Vagina (tissue), 2 donors: ENCODE measurements at regions not wholly inside any gene's neighbourhood (a gene's known extent, or its start where the extent isn't known, plus 50 kb on each side); places are given as distances from the start of the nearest gene placed in this dataset.

Experiments
- DNase-seq, 2 donors: peaks; one replicate each; pipeline ENCODE4 v3.0.0-alpha.2; 2017; ENCODE audit errors: extremely low spot score in 2 of 2
- H3K27ac ChIP-seq: fragments of 200-600 bp; sonication (generic); one replicate; pipeline ENCODE4 v1.5.1; 2019
- H3K27me3 ChIP-seq: fragments of 200-600 bp; sonication (generic); one replicate; pipeline ENCODE4 v1.5.1; 2019
- H3K36me3 ChIP-seq, 2 donors: fragments of 200-600 bp; sonication (generic); one replicate each; pipeline ENCODE4 v1.5.1; 2017 to 2019
- H3K4me1 ChIP-seq: fragments of 200-600 bp; sonication (generic); one replicate; pipeline ENCODE4 v1.5.1; 2019
- H3K4me3 ChIP-seq, 2 donors: fragments of 200-600 bp; sonication (generic); 1 replicate in 1 of 2; 2 replicates in 1 of 2; pipeline ENCODE4 v1.5.1; 2016 to 2019
- H3K9me3 ChIP-seq: fragments of 200-600 bp; sonication (generic); one replicate; pipeline ENCODE4 v1.5.1; 2019
- CTCF ChIP-seq, 3 experiments: fragments of 450-650 bp in 2 of 3; fragments of 200-600 bp in 1 of 3; sonication (generic) in 1 of 3; IDR thresholded peaks; one replicate each; pipeline ENCODE4 v1.5.1; 2017 to 2019; ENCODE audit warnings: antibody characterized with exemption in 3 of 3, mild to moderate bottlenecking in 2 of 3, moderate library complexity in 2 of 3
- POLR2A ChIP-seq, 2 donors: fragments of 450-650 bp; IDR thresholded peaks; one replicate each; pipeline ENCODE4 v1.6.1; 2017; ENCODE audit warnings: antibody characterized with exemption in 2 of 2, mild to moderate bottlenecking in 2 of 2, moderate library complexity in 2 of 2
- POLR2AphosphoS5 ChIP-seq, 2 donors: sonication (generic); formaldehyde crosslinking; IDR thresholded peaks; one replicate each; pipeline ENCODE4 v1.9.0; 2017; ENCODE audit warnings: antibody characterized with exemption in 2 of 2, mild to moderate bottlenecking in 2 of 2, low read depth in 1 of 2; ENCODE audit not compliant: insufficient read depth in 1 of 2
- intact Hi-C: fragments of 100-400 bp; cut with DNase I; formaldehyde crosslinking; loops from one replicate; pipeline ENCODE4 v1.15.1; 2023

DNA sequence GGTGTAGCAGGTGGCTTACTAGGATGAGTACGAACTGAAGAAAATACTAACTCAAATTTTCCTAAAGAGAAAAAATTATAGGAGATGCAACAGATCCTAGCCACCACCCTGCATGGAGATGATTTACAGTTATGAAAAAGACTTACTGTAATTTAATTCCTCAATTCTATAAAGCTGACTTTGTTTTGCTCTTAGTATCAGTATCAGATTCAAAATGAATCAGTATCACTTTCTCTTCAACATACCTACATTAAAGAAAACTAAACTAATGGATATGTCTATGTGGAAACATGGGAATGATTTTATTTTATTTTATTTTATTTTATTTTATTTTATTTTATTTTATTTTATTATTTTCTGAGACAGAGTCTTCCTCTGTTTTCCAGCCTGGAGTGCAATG lies 525.8 kb downstream of the NLGN4X start:
- Histone ChIP-seq H3K27me3 (no peaks in the 10 kb centered on the region), H3K27ac (no peak overlapping the region), H3K4me3 (no peak overlapping the region), H3K9me3 (no peaks in the 10 kb centered on the region), H3K4me1 (no peaks in the 10 kb centered on the region), H3K36me3 (no peaks in the 10 kb centered on the region)
- TF ChIP-seq POLR2AphosphoS5 (IDR thresholded peaks at IDR 0.05; ENCODE audit: insufficient read depth in 1 of 2, low read depth in 1 of 2) (no peak), CTCF (IDR thresholded peaks at IDR 0.05) (no peak), POLR2A (IDR thresholded peaks at IDR 0.05) (no peak)
- intact Hi-C loops = no loop called here
- DNase-seq = no peak

- Histone ChIP-seq H3K36me3 (no peaks in the 10 kb centered on the region), H3K27ac (no peak overlapping the region), H3K4me1 (no peaks in the 10 kb centered on the region), H3K4me3 (no peak overlapping the region), H3K9me3 (no peaks in the 10 kb centered on the region), H3K27me3 (no peaks in the 10 kb centered on the region)
- no peak for DNase-seq
- TF ChIP-seq CTCF (IDR thresholded peaks at IDR 0.05) (no peak), POLR2A (IDR thresholded peaks at IDR 0.05) (no peak)
- intact Hi-C loops = no loop called here
Observed at GRCh38 chrX:5695971-5696370, 532.7 kb downstream of the NLGN4X start.

DNA sequence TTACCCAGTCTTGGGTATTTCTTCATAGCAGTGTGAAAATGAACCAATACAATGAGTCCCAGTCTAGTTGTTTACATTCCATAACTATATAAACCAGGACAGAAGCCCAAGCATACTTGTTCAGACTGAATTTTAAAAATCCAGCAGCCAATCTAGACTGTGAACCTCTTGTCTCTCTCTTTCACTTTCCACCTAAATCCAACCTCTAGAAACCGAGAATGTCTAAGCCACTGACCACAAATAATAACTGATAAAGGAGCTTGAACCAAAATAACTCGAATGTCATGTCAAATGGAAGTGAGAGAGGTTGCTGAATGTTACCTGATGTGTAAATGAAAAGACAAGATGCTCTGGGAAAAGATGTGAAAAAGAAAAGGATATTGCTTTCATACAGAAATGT lies 544.7 kb downstream of the NLGN4X start:
- intact Hi-C loops = no loop called here

DNA sequence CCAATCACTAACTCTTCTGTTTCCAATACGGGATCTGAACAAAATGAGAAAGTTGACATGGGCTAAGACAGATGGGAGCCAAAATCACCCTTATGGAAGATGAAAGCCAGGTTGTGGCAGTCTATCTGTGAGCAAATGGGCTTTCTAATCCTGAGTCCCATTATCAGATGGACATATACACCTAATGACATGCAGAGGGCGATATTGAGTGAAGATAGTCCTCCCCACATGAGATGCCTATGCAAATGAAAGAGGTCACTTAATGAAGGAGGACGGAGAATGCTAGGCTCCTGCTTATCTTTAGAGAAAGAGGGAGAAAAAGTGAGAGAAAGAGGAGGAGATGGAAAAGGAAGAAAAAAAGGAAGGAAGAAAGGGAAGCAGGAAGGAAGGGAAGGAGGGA lies 547.5 kb downstream of the NLGN4X start:
- DNase-seq = no peak
- H3K27ac ChIP-seq = no peak overlapping the region
- H3K27me3 ChIP-seq = no peaks in the 10 kb centered on the region
- H3K4me3 ChIP-seq = no peak overlapping the region
- intact Hi-C loops = no loop called here
- H3K36me3 ChIP-seq = no peaks in the 10 kb centered on the region
- no peaks in the 10 kb centered on the region for H3K9me3 ChIP-seq
- TF ChIP-seq POLR2A (IDR thresholded peaks at IDR 0.05) (no peak), CTCF (IDR thresholded peaks at IDR 0.05) (no peak), POLR2AphosphoS5 (IDR thresholded peaks at IDR 0.05; ENCODE audit: insufficient read depth in 1 of 2, low read depth in 1 of 2) (no peak)
- no peaks in the 10 kb centered on the region for H3K4me1 ChIP-seq

More for the DNA sequence above, 544.7 kb downstream of the NLGN4X start:
- Histone ChIP-seq H3K27ac (no peak overlapping the region), H3K27me3 (no peaks in the 10 kb centered on the region), H3K4me3 (no peak overlapping the region), H3K4me1 (no peaks in the 10 kb centered on the region), H3K9me3 (no peaks in the 10 kb centered on the region), H3K36me3 (no peaks in the 10 kb centered on the region)
- no peak for DNase-seq
- TF ChIP-seq POLR2A (IDR thresholded peaks at IDR 0.05) (no peak), POLR2AphosphoS5 (IDR thresholded peaks at IDR 0.05; ENCODE audit: insufficient read depth in 1 of 2, low read depth in 1 of 2) (no peak), CTCF (IDR thresholded peaks at IDR 0.05) (no peak)

- no peaks in the 10 kb centered on the region for H3K27me3 ChIP-seq
- no peaks in the 10 kb centered on the region for H3K9me3 ChIP-seq
- no peaks in the 10 kb centered on the region for H3K36me3 ChIP-seq
- intact Hi-C loops = no loop called here
- no peak overlapping the region for H3K4me3 ChIP-seq
- no peak for TF ChIP-seq POLR2AphosphoS5 (IDR thresholded peaks at IDR 0.05; ENCODE audit: insufficient read depth in 1 of 2, low read depth in 1 of 2)
- no peak for TF ChIP-seq CTCF (IDR thresholded peaks at IDR 0.05)
- TF ChIP-seq POLR2A (IDR thresholded peaks at IDR 0.05) = no peak
- no peak for DNase-seq
- no peak overlapping the region for H3K27ac ChIP-seq
- H3K4me1 ChIP-seq = no peaks in the 10 kb centered on the region
Observed at GRCh38 chrX:5674036-5674435, 554.6 kb downstream of the NLGN4X start.
